Glutamatergic neuron (in vitro differentiated cells): ENCODE measurements at regions not wholly inside any gene's neighbourhood (a gene's known extent, or its start where the extent isn't known, plus 50 kb on each side); places are given as distances from the start of the nearest gene placed in this dataset.
"Not testable (repeated sequence)": the region's sequence is repeated elsewhere in the genome, so short reads cannot be mapped to it uniquely, and the experiment has no call there.

Experiments
- DNase-seq: peaks from one replicate; pipeline ENCODE4 v3.0.0; 2022
- H3K27ac Mint-ChIP-seq: one replicate; pipeline ENCODE4 v1.8.0; 2020; ENCODE audit warnings: mild to moderate bottlenecking, mixed read lengths, inconsistent platforms; ENCODE audit not compliant: unreplicated experiment
- H3K27me3 Mint-ChIP-seq: one replicate; pipeline ENCODE4 v1.8.0; 2020; ENCODE audit warnings: mild to moderate bottlenecking, moderate library complexity, mixed read lengths, inconsistent platforms; ENCODE audit not compliant: unreplicated experiment
- H3K36me3 Mint-ChIP-seq: one replicate; pipeline ENCODE4 v1.8.0; 2020; ENCODE audit warnings: mild to moderate bottlenecking, mixed read lengths, inconsistent platforms; ENCODE audit not compliant: unreplicated experiment
- H3K4me1 Mint-ChIP-seq: one replicate; pipeline ENCODE4 v1.8.0; 2020; ENCODE audit warnings: mild to moderate bottlenecking, low read depth, mixed read lengths, inconsistent platforms; ENCODE audit not compliant: unreplicated experiment
- H3K4me3 Mint-ChIP-seq: one replicate; pipeline ENCODE4 v1.8.0; 2020; ENCODE audit warnings: mild to moderate bottlenecking, mixed read lengths, inconsistent platforms; ENCODE audit not compliant: unreplicated experiment
- H3K9me3 Mint-ChIP-seq: one replicate; pipeline ENCODE4 v1.8.0; 2020; ENCODE audit warnings: mild to moderate bottlenecking, moderate library complexity, mixed read lengths, inconsistent platforms; ENCODE audit not compliant: unreplicated experiment
- TF ChIP-seq, protein P1 (sequence below): fragments of 200-600 bp; sonication (generic); IDR thresholded peaks from one replicate; pipeline ENCODE4 v1.5.0; 2021; ENCODE audit not compliant: partially characterized antibody, unreplicated experiment

DNA sequence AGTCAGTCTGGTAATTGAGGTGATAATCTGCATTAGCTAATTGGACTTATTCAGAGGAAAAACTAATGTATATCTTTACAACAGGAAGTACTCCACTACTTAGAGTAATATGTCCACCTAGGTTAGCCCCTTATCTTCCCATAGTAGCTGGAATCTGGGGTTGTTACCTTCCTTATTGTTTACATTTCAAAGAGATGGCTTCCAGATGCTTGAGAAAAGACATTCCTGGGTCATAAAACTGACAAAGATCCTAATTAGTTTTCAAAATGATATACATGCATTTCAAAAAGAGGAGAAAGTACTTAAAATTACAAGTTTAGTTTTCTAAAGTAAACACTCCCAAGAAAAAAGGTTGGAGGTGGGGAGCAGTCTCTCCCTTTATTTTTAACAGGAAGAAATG lies 78.1 kb downstream of the RPL10L start:
- DNase-seq = no peak

DNA sequence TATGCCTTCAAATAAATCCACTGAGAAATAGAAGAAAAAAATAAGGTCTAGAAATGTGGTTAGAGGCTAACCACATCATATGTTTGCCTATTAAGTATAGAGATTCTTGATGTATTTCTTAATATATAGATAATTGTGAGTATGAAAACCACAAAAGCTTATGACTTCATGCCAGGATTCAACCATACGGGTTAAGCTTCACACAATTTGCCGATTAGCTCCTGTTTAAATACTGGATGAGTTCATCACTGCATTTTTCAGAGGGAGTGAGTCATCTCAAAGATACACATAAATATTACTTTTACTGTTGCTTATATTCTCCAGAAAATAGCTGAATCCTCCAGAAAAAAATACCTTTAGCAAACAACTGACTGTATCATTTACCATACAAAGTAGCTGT lies 79.6 kb downstream of the RPL10L start:
- H3K4me1 Mint-ChIP-seq = no peaks in the 10 kb centered on the region
- no peak for DNase-seq
- H3K36me3 Mint-ChIP-seq = no peaks in the 10 kb centered on the region
- no peak overlapping the region for H3K4me3 Mint-ChIP-seq
- no peak overlapping the region for H3K27ac Mint-ChIP-seq
- TF ChIP-seq, protein P1, sequence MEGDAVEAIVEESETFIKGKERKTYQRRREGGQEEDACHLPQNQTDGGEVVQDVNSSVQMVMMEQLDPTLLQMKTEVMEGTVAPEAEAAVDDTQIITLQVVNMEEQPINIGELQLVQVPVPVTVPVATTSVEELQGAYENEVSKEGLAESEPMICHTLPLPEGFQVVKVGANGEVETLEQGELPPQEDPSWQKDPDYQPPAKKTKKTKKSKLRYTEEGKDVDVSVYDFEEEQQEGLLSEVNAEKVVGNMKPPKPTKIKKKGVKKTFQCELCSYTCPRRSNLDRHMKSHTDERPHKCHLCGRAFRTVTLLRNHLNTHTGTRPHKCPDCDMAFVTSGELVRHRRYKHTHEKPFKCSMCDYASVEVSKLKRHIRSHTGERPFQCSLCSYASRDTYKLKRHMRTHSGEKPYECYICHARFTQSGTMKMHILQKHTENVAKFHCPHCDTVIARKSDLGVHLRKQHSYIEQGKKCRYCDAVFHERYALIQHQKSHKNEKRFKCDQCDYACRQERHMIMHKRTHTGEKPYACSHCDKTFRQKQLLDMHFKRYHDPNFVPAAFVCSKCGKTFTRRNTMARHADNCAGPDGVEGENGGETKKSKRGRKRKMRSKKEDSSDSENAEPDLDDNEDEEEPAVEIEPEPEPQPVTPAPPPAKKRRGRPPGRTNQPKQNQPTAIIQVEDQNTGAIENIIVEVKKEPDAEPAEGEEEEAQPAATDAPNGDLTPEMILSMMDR = no peak
- no peaks in the 10 kb centered on the region for H3K9me3 Mint-ChIP-seq
- no peaks in the 10 kb centered on the region for H3K27me3 Mint-ChIP-seq

More for the DNA sequence above, 78.1 kb downstream of the RPL10L start:
- Mint-ChIP-seq H3K36me3 (no peaks in the 10 kb centered on the region), H3K27me3 (no peaks in the 10 kb centered on the region), H3K27ac (no peak overlapping the region), H3K4me3 (no peak overlapping the region), H3K4me1 (no peaks in the 10 kb centered on the region), H3K9me3 (no peaks in the 10 kb centered on the region)
- TF ChIP-seq, protein P1 = no peak

DNA sequence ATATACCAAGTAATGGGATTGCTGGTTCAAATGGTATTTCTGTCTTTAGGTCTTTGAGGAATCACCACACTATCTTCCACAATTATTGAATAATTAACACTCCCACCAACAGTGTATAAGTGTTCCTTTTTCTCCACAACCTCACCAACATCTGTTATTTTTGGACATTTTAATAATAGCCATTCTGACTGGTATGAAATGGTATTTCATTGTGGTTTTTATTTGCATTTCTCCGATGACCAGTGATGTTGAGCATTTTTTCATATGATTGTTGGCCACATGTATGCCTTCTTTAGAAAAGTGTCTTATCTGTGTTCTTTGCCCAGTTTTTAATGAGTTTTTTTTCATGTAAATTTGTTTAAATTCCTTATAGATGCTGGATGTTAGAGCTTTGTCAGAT lies 83.4 kb downstream of the RPL10L start:
- H3K9me3 Mint-ChIP-seq, DNase-seq, H3K4me3 Mint-ChIP-seq, H3K4me1 Mint-ChIP-seq, H3K27me3 Mint-ChIP-seq, H3K36me3 Mint-ChIP-seq, H3K27ac Mint-ChIP-seq: not testable (repeated sequence)

GRCh38 chr14:46550836-46551235 lies 100.7 kb downstream of the RPL10L start:
- DNase-seq = no peak
- Mint-ChIP-seq H3K9me3 (no peaks in the 10 kb centered on the region), H3K4me3 (no peak overlapping the region), H3K4me1 (no peaks in the 10 kb centered on the region), H3K27ac (no peak overlapping the region), H3K27me3 (peaks cover 2% of the 10 kb centered on the region), H3K36me3 (no peaks in the 10 kb centered on the region)
- TF ChIP-seq, protein P1 = no peak

DNA sequence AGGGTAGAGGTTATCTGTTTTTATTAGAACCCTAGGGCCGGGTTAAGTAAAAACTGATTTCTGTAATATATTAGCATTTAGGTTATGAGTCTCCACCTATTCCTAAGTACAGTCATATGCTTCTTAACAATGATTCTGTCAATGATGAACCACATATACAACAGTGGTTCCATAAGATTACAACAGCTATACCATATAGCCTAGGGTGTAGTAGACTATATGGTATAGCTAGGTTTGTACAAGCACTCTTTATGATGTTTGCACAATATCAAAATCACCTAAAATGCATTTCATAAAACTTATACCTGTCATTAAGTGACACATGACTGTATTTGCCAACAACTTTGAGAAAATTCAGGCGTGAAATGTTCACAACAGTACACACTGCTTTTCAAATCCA lies 110.6 kb downstream of the RPL10L start:
- Mint-ChIP-seq H3K9me3 (no peaks in the 10 kb centered on the region), H3K36me3 (no peaks in the 10 kb centered on the region), H3K4me1 (no peaks in the 10 kb centered on the region), H3K27me3 (no peaks in the 10 kb centered on the region), H3K27ac (no peak overlapping the region), H3K4me3 (no peak overlapping the region)
- TF ChIP-seq, protein P1 = no peak
- no peak for DNase-seq

DNA sequence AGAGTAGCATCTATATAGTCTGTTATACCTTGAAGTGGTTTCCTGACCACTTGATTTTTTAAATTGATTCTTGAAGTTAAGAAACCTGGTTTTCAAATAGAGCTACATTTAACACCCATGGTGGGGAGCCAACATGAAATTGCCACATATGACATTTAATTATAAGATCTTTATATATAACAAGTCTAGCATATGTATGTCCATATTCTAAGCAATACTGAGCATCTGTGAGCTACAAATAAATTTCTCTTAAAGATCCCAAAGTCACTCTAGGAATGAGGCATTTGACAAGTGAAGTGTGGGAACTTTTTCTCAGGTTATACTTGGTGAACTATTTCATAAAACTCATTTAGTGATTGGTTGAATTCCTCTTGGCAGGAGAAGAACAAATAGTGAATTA lies 132.5 kb downstream of the RPL10L start:
- Mint-ChIP-seq H3K27ac (no peak overlapping the region), H3K27me3 (no peaks in the 10 kb centered on the region), H3K4me1 (no peaks in the 10 kb centered on the region), H3K4me3 (no peak overlapping the region), H3K9me3 (peaks cover 1% of the 10 kb centered on the region), H3K36me3 (no peaks in the 10 kb centered on the region)
- no peak for DNase-seq
- TF ChIP-seq, protein P1 = no peak

DNA sequence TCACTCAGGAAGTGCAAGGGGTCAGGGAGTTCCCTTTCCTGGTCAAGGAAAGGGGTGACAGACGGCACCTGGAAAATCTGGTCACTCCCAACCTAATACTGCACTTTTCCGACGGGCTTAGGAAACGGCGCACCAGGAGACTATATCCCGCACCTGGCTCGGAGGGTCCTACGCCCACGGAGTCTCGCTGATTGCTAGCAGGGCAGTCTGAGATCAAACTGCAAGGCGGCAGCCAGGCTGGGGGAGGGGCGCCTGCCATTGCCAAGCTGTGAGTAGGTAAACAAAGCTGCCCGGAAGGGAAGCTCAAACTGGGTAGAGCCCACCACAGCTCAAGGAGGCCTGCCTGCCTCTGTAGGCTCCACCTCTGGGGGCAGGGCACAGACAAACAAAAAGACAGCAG lies 142.8 kb downstream of the RPL10L start:
- not testable (repeated sequence) for H3K4me1 Mint-ChIP-seq, H3K9me3 Mint-ChIP-seq, H3K36me3 Mint-ChIP-seq, DNase-seq, H3K27ac Mint-ChIP-seq, H3K27me3 Mint-ChIP-seq, H3K4me3 Mint-ChIP-seq
